HG02840 (cell line): ENCODE measurements at regions not wholly inside any gene's neighbourhood (a gene's known extent, or its start where the extent isn't known, plus 50 kb on each side); places are given as distances from the start of the nearest gene placed in this dataset.
"Not testable (repeated sequence)": the region's sequence is repeated elsewhere in the genome, so short reads cannot be mapped to it uniquely, and the experiment has no call there.

Source experiments
- ATAC-seq: cut with Tn5 transposase; IDR thresholded peaks from one replicate; pipeline ENCODE4 v1.9.1; 2021; ENCODE audit warnings: mild to moderate bottlenecking, moderate library complexity, moderate number of reproducible peaks; ENCODE audit not compliant: unreplicated experiment, low FRiP score

DNA sequence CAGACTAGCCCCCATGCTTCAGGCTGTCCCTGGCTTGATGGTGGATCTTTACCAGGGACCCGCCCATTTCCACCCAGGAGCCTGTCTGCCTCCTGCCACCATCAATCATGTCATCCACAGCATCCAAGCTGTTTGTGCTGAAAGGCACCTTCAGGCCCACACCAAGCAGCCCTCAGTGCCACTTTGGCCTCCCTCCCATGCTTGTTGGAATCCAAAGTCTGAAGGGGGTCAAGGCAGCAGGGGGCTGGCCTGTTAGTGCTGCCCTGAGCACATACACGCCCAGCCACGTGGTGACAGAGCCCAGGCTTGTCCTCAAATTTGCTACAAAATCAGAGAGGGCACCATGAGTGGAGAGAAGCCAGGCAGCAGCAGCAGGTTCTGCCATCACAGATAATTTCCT, 1146.8 kb downstream of the FSCB start:
- no peak for ATAC-seq

DNA sequence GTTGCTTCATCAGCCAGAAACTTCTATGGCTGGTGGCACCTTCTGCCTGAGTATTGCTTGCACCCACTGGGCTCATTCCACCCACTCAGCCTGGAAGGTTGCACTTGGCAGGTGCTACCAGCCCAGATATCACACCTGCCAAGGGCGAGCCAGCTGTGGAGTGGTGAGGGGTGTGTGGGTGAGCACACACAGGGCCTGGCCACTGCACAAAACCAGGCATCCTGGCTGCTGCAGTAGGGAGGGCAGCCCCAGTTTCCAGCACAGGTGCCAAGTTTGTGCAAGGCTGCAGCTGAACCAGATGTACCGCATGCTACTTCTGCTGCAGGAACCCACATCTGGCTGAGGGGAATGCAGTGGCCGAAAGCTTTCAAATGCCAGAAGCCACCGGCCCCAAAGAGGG, 1147.8 kb downstream of the FSCB start:
- ATAC-seq = no peak

DNA sequence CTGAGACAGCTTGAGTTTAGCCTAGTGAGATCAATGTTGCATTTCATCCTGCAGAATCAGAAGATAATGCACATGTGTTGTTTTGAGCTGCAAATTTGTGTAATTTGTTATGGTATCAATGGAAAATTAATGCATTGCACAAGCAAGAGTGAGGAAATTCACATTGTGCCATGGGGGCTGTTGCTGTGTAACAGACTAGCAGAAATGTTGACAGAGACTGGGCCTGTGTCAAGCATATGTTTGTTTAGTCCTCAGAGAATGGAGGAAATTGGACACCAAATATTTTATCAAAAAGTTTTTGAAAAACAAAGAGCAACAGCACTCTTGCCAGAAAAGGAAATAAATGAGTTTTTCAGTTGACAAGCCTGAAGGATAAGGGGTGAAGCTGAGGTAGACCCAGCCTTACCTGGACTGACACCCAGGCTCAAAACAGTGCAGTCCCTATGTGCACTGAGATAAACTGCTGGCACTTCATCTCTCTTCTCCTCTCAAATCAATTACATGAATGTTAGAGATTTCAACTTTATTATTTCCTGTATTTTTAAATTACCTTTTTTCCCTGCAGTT, 1150.0 kb downstream of the FSCB start:
- ATAC-seq = no peak

DNA sequence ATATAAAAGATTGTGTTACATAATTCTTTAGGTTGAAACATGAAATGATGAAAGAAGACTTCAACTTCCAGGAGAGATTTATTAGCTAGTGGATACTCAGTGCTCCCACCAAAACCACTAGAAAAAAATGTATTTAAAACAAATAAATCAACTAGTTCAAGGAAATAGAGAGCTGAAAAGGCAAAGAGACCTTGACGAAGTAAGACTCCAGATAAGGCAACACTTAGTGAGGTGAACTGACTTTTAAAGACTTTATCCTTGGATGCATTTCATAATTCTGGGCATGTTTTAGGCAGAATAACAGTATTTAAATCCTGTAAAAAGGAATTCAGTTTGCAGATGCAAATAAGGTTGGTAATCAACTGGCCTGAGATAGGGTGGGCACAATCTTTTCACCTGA, 1150.7 kb downstream of the FSCB start:
- no peak for ATAC-seq

DNA sequence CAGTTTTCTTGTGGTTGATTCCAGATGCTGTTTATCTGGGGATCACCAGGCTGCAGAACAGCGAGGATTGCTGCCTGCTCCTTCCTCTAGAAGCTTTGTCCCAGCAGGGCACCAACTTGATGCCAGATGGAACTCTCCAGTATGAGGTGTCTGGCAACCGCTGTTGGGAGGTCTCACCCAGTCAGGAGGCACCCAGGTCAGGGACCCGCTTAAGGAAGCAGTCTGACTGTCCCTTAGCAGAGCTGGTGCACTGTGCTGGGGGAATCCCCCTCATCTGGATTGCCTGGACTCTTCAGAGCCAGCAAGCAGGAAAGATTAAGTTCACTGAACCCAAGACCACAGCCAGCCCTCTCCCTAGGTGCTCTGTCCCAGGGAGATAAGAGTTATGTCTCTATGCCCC, 1165.2 kb downstream of the FSCB start:
- ATAC-seq = no peak

DNA sequence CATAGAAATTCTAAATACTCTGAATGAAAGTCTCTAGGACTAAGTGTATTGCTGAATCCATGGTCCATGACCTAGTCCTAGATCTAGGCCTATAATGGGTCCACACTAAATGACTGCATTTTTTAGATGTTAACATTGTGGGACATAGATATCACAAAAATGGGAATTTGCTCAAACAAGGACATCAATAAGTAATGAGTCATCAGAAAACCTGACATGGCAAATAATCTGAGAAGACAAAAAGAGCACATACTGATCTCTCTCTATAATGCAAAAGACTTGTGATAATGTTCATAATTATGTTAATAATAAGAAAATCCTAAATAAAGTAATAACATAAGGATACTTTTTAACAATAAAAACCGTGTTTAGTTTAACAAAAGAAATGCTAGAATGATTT, 1168.4 kb downstream of the FSCB start:
- no peak for ATAC-seq

DNA sequence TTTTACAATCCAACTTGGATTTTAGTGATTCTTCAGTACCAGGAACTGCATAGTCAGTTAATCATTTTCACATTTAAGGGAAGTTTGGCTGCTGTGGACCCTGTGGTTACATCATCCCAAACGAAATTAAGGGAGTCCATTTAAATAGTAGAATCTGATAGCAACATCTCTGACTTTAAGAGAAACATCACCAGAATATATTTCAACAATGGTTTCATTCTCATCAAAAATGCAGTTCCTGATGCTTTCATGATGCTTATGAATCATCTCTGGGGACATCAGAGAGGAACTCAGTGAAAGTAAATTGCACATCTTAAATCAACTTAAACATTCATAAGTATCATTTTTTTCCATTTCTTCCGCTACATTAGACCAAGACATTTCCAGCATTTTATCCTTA, 1170.7 kb downstream of the FSCB start:
- ATAC-seq = no peak

DNA sequence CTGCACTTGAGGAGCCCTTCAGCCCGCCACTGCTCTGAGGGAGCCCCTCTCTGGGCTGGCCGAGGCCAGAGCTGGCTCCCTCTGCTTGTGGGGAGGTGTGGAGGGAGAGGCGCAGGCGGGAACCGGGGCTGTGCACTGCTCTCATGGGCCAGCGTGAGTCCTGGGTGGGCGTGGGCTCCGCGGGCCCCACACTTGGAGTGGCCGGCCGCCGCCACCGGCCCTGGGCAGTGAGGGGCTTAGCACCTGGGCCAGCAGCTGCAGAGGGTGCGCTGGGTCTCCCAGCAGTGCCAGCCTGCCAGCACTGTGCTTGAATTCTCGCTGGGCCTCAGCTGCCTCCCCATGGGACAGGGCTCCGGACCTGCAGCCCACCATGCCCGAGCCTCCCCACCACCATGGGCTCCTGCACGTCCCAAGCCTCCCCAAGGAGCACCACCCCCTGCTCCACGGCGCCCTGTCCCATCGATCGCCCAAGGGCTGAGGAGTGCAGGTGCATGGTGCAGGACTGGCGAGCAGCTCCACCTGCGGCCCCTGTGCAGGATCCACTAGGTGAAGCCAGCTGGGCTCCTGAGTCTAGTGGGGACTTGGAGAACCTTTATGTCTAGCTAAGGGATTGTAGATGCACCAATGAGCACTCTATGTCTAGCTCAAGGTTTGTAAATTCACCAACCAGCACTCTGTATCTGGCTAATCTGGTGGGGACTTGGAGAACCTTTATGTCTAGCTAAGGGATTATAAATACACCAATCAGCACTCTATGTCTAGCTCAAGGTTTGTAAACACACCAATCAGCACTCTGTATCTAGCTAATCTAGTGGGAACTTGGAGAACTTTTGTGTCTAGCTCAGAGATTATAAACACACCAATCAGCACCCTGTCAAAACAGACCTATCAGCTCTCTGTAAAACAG, 1180.3 kb downstream of the FSCB start:
- not testable (repeated sequence) for ATAC-seq

DNA sequence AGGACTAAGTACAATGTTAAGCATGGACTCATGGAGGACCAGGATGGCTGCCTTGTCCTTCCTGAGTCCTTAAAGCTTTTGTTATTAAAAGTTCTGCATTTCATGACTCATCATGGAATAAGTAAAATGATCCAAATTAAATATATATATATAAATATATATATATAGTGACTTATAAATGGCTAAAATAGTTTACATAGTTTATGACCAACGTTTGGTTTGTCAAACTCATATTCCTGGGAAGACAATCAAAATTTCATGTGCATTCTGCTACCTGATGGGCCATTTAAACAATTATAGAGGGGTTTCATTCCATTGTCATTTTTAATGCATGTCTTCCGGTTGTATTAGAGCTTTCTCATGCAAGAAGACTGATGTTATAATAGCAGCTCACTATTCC, 1190.7 kb downstream of the FSCB start:
- ATAC-seq = no peak

DNA sequence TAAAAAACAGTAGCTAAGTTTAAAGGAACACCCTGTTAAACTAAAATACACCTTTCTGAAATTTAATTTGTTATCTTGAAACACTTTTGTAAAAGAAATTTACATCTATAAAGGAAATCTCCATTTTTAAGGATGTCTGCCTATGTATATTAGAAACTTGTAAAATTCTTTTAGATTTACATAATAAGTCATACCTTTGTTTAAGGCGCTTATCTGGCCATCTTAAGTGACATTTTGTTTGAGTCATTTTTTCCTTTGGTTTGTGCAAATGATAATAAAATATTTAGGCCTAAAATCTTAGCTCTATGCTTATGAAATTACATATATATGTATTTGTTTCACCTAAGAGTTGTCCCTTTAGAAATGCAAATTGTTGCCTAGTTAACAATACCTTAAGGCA, 1193.4 kb downstream of the FSCB start:
- ATAC-seq = no peak

DNA sequence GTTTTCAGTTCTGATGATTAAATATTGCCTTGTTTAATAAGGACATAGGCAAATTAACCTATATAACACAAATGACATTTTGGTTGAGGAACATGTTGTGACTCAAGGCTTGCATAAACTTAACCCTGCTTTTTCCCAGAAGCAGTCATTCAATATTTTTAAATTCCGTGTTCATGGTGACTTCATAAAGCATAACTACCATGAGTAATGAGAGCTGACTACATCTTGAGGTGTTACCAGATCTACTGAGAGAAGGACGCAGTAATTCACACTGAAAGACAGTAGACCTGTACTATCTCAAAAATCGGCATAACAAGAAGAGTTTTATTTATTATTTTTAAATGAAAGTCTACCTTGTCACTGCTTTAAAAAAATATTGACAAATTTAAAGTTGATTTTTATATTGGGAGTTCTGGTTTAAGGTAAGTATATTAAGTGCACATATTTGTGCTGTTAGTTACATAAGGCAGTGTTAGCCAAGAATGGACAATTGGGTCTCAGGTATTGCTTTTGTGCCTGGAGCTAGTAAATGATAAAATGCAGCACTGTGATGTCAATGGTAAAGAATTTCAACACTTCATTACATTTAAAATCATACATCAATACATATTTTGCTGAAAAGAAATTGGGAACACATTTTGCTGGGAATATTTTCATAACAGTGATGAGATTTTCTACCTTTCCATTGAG, 1198.5 kb downstream of the FSCB start:
- no peak for ATAC-seq

DNA sequence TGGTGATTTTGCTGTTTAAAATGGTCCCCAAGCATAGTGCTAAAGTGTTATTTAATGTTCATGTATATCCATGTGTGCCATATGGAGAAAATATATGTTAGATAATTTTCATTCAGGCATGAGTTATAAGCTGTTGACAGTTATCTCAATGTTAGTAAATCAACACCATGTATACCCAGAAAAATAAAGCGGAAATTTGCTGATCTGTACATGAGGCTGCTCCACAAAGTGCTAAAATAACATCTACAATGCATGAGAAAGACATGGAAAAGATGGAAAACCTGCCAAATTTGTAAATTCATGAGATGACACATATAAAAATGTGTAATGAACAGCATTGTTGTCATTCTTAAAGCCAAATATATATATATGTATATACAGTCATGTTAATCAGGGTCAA, 1199.2 kb downstream of the FSCB start:
- ATAC-seq = no peak

DNA sequence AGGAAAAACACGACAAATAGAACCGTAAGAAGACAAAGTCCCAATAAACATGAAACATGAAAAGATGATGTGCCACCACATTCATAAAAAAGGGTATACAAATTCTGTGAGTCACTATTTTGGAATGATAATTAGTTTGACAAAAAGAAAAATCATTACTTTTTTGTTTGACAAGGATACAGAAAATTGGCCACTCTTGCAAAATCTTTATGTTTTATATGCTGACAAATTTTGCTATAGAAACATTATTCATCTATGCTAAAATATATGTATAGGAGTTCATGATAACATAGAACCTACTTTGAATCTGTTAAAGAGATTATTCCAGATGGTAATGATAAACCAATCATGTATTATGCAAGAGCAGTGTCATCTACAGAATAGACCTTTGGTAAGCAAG, 1201.0 kb downstream of the FSCB start:
- no peak for ATAC-seq

DNA sequence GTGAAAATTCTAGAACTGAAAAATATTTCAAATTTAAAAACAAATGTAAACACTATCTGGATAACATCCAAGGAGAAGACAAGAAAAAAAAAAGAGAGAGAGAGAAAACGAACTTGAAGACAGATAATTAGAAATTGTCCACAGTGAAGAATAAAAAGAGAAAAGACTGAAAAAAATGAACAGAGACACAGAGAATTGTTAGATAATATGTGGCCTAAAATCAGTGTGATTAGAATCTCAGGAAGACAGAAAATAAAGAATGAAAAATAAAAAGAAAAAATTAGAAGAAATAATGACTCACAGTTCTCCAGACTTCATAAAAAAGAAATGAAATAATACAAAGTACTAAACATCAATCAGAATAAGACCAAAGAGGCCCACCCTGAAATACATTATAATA, 1209.3 kb downstream of the FSCB start:
- ATAC-seq = no peak

DNA sequence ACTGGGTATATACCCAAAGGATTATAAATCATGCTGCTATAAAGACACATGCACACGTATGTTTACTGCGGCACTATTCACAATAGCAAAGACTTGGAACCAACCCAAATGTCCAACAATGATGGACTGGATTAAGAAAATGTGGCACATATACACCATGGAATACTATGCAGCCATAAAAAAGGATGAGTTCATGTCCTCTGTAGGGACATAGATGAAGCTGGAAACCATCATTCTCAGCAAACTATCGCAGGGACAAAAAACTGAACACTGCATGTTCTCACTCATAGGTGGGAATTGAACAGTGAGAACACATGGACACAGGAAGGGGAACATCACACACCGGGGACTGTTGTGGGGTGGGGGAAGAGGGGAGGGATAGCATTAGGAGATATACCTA, 1211.0 kb downstream of the FSCB start:
- ATAC-seq = not testable (repeated sequence)

DNA sequence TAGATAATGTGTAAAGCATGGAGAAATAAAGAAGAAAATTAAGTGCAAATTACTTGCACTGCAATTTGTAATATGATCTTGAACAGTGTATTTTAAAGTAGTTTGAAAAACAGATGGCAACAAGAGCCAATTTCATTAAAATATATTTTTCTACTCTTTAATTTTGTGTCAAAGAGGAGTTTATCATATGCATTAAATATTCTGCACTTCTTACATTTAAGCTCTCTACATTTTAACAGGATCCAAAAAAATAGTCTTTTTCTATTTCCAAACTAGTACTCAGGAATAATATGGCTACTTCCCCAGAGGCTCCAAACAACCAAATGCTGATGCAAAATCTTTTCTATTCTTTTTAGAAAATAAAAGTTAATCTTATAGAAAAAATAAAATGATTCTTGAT, 1221.5 kb downstream of the FSCB start:
- ATAC-seq = no peak

DNA sequence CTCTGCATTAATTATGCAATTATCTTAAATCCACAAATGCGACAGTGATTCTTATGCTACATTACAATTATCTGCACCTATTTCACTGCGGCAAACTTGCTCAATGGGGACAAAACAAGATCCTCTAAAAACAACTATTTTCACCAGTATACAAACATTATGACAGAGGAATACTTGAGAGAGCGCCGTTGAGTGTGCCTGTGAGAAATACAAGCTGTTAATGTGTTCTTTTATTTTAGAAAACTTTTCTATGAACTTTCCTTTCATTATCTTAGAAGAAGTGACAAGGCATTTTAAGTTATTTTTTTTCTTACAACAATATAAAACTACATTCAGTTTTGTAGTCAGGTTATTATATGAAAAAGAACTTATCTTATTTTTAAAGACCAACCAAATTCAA, 1247.0 kb downstream of the FSCB start:
- no peak for ATAC-seq

DNA sequence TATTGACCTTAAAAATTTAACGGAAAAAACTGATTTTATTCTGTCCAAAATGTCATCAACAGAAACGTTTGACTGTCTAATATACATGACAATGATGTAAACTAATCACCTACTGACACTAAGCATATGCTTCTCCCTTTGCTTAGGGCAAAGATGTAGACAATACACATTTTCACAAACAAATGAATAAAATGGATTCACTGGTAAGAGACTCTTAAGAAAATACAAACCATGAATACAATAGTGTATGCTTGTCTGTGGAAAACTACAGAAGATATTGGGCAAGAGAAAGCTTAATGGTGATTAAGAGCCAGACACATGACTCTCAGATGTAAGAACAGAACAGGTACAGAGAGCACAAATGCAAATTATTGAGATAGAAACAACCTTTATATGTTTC, 1248.7 kb downstream of the FSCB start:
- no peak for ATAC-seq

DNA sequence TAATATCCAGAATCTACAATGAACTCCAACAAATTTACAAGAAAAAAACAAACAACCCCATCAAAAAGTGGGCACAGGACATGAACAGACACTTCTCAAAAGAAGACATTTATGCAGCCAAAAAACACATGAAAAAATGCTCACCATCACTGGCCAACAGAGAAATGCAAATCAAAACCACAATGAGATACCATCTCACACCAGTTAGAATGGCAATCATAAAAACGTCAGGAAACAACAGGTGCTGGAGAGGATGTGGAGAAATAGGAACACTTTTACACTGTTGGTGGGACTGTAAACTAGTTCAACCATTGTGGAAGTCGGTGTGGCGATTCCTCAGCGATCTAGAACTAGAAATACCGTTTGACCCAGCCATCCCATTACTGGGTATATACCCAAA, 1250.1 kb downstream of the FSCB start:
- not testable (repeated sequence) for ATAC-seq

DNA sequence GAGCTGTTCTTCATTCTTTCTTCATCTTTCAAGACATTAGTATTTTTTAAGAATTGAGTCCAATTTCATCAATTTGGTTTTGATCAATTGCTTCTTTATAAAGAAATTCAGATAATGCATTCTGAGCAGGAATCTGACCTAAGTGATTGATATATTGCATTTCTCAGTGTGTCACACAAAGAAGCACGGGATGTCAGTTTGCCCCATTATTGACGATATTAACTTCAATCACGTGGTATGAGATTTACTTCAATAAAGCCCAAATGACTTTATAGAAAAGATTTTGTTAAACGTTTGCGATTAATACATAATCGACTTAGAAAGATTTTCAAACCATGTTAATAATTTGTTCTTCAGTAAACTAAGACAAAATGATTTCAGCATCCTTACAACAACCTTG, 1254.2 kb downstream of the FSCB start:
- no peak for ATAC-seq

DNA sequence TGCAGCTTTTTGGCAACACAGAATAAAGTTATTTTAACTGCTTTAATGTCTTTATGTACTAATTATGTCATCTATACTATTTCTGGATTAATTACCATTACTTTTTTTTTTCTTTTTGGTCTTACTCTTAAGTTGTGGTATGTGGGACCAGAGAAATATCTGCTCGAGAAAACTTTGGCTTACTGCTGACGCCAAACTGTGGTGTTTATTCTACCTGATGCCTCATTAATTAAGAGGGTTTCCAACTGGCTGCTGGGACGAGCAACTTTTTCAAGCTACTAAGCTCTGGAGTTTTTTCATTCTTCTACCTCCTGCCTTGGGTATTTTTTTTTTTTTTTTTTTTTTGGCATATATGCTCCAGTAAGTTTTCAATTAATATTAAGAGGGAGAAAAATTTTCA, 1257.5 kb downstream of the FSCB start:
- no peak for ATAC-seq

DNA sequence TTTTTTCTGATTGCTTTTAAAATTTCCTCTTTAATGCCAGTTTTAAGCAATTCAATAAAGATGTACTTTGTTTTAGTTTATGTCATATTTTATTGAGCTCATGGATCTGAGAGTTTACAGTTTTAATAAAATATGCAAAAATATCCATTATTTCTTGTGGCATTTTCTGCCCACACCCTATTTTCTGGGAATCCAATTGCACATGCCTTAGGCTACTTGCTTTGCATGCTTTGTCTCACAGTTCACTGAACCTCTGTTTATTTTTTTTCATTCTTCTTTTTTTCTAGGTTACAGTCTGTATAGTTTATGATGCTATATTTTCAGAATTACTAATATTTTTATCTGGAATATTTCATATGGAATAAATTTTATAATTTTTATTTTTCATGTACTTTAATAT, 1258.0 kb downstream of the FSCB start:
- ATAC-seq = no peak
